ENCODE measurements at regions not wholly inside any gene's neighbourhood (a gene's known extent, or its start where the extent isn't known, plus 50 kb on each side); places are given as distances from the start of the nearest gene placed in this dataset.
"Not testable (repeated sequence)": the region's sequence is repeated elsewhere in the genome, so short reads cannot be mapped to it uniquely, and the experiment has no call there.

GRCh38 chr7:146057958-146058357, 58.6 kb upstream of the CNTNAP2 start:
- TF ChIP-seq CTCF (IDR thresholded peaks at IDR 0.05; ENCODE audit: low read depth, low read length), result no peak
- DNase-seq (ENCODE audit: extremely low read depth, low read depth), result no peak

- DNase-seq (ENCODE audit: extremely low read depth, low read depth), result no peak
- no peak for TF ChIP-seq CTCF (IDR thresholded peaks at IDR 0.05; ENCODE audit: low read depth, low read length)
Observed at GRCh38 chr7:146054909-146055308, 61.7 kb upstream of the CNTNAP2 start.

GRCh38 chr7:146053492-146053891, 63.1 kb upstream of the CNTNAP2 start:
- DNase-seq (ENCODE audit: extremely low read depth, low read depth), result no peak

GRCh38 chr7:146043310-146043709, 73.3 kb upstream of the CNTNAP2 start:
- not testable (repeated sequence) for DNase-seq (ENCODE audit: extremely low read depth, low read depth)

More at GRCh38 chr7:146053492-146053891, 63.1 kb upstream of the CNTNAP2 start:
- TF ChIP-seq CTCF (IDR thresholded peaks at IDR 0.05; ENCODE audit: low read depth, low read length), result no peak

GRCh38 chr7:146028251-146028750, 88.3 kb upstream of the CNTNAP2 start:
- no peak for TF ChIP-seq CTCF (IDR thresholded peaks at IDR 0.05; ENCODE audit: low read depth, low read length)
- DNase-seq (ENCODE audit: extremely low read depth, low read depth), result no peak

GRCh38 chr7:146027243-146027642, 89.4 kb upstream of the CNTNAP2 start:
- TF ChIP-seq CTCF (IDR thresholded peaks at IDR 0.05; ENCODE audit: low read depth, low read length), result no peak
- DNase-seq (ENCODE audit: extremely low read depth, low read depth), result no peak

- TF ChIP-seq CTCF (IDR thresholded peaks at IDR 0.05; ENCODE audit: low read depth, low read length), result no peak
- no peak for DNase-seq (ENCODE audit: extremely low read depth, low read depth)
Observed at GRCh38 chr7:146022776-146023175, 93.8 kb upstream of the CNTNAP2 start.

- not testable (repeated sequence) for DNase-seq (ENCODE audit: extremely low read depth, low read depth)
Observed at GRCh38 chr7:146019041-146020004, 97.3 kb upstream of the CNTNAP2 start.

GRCh38 chr7:146017366-146017765, 99.2 kb upstream of the CNTNAP2 start:
- DNase-seq (ENCODE audit: extremely low read depth, low read depth), result not testable (repeated sequence)

GRCh38 chr7:146014154-146014553, 102.4 kb upstream of the CNTNAP2 start:
- DNase-seq (ENCODE audit: extremely low read depth, low read depth), result not testable (repeated sequence)

Data from AG09319 (cell line).